Omental fat pad (tissue), 3 donors: ENCODE measurements at regions not wholly inside any gene's neighbourhood (a gene's known extent, or its start where the extent isn't known, plus 50 kb on each side); places are given as distances from the start of the nearest gene placed in this dataset.

ENCODE experiments used
- ATAC-seq: fragments of 150-250 bp; one replicate; pipeline ENCODE4 v1.9.1; 2016; ENCODE audit warnings: mild to moderate bottlenecking, moderate library complexity; ENCODE audit not compliant: low FRiP score
- DNase-seq: peaks from one replicate; pipeline ENCODE4 v3.0.0-alpha.2; 2019; ENCODE audit warnings: low spot score
- TF ChIP-seq, protein P1 (sequence below), 3 donors: fragments of 450-650 bp; IDR thresholded peaks; one replicate each; pipeline ENCODE4 v1.5.1; 2016 to 2017; ENCODE audit warnings: antibody characterized with exemption in 3 of 3, mild to moderate bottlenecking in 3 of 3, moderate library complexity in 2 of 3

- TF ChIP-seq, protein P1, sequence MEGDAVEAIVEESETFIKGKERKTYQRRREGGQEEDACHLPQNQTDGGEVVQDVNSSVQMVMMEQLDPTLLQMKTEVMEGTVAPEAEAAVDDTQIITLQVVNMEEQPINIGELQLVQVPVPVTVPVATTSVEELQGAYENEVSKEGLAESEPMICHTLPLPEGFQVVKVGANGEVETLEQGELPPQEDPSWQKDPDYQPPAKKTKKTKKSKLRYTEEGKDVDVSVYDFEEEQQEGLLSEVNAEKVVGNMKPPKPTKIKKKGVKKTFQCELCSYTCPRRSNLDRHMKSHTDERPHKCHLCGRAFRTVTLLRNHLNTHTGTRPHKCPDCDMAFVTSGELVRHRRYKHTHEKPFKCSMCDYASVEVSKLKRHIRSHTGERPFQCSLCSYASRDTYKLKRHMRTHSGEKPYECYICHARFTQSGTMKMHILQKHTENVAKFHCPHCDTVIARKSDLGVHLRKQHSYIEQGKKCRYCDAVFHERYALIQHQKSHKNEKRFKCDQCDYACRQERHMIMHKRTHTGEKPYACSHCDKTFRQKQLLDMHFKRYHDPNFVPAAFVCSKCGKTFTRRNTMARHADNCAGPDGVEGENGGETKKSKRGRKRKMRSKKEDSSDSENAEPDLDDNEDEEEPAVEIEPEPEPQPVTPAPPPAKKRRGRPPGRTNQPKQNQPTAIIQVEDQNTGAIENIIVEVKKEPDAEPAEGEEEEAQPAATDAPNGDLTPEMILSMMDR (IDR thresholded peaks at IDR 0.05): no peak
- no peak for DNase-seq
- ATAC-seq: no peak
Measured at GRCh38 chr5:118378959-118379358, 609.4 kb downstream of the DTWD2 start.

- TF ChIP-seq, protein P1 (IDR thresholded peaks at IDR 0.05): no peak
- no peak for DNase-seq
- peak; percentile 68 for ATAC-seq
Measured at GRCh38 chr5:118377420-118377819, 610.9 kb downstream of the DTWD2 start.

DNA sequence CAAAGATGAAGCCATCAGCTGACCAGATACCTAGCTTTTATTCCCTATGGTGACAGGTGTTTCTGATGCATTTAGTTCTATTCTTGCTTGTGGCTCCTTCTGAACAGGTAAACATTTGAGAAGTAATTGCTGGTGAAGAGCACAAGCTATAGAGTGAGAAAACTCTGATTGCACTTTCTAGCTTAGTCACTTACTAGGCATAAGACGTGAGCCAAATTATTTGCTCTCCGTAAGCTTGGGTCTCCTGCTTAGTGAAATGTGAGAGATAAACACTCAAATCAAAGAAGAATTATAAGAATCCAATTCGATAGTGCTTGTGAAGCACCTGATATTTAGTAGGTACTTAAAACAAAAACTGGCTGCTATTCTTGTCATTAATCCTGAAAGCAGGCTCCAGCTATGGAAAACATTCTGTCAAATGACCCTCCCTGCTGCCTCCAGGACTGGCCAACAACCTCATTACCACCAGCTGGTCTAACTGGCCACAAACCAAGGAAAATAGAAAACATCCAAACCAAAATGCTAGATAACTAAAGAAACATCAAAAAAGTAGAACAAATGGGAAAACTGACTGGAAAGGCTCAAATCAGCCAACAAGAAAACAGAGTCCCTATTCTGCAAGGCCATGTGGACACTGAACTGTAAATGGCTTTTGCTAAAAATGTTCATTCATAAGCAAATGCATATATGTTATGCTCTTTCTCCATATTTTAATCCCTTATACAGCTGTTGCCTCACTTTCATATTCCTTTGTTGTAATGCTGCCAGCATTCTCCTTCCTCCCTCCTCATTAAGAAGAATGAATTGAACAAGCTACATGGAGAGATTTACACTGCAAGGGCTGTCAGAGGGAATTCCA is 616.1 kb downstream of the DTWD2 start:
- ATAC-seq: no peak
- TF ChIP-seq, protein P1 (IDR thresholded peaks at IDR 0.05): no peak
- no peak for DNase-seq

DNA sequence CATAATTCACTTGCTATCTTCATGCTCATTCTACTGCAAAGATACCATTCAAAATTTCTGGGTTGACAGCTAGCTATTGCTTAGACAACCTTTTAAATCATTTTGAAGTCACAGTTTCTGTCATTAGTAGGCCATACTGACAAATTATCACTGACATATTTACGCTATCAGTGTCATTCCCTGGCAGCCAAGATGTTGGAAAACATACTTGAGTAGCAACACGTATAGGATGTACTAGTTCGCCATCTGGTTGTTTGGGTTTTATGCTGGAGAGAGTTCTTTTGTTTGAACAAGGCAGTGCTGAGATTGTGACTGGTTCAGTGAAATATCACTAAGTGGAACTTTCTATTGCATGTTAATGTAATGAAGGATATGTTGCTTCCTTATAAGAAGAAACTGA is 621.9 kb downstream of the DTWD2 start:
- DNase-seq (no peak), ATAC-seq (no peak)

GRCh38 chr5:118365718-118366117 is 622.6 kb downstream of the DTWD2 start:
- DNase-seq (no peak), ATAC-seq (no peak)
- TF ChIP-seq, protein P1 (IDR thresholded peaks at IDR 0.05): no peak

More for the DNA sequence above, 621.9 kb downstream of the DTWD2 start:
- TF ChIP-seq, protein P1 (IDR thresholded peaks at IDR 0.05): no peak

GRCh38 chr5:118354797-118355196 is 633.5 kb downstream of the DTWD2 start:
- TF ChIP-seq, protein P1 (IDR thresholded peaks at IDR 0.05): no peak
- no peak for ATAC-seq
- no peak for DNase-seq

DNA sequence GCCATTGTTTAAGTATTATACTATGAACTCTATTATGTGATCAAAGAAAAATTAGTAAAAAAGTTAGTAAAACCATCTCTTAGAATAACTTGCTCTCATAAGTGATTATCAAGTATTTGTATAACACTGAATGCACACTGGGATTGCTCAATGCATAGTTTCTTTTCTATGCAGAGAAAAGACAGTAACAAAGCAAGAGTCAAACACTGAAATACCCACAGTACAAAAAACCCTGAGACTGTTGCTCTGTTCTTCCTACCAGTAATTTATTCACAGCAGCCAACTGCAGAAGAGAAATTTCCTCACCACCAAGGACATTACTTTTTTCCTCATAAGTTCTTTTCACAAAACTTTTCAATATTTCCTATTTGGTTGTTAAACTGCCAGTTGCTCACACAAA is 634.4 kb downstream of the DTWD2 start:
- ATAC-seq (no peak), DNase-seq (no peak)
- TF ChIP-seq, protein P1 (IDR thresholded peaks at IDR 0.05): no peak
